SU-DHL-6 (cell line): ENCODE measurements at regions not wholly inside any gene's neighbourhood (a gene's known extent, or its start where the extent isn't known, plus 50 kb on each side); places are given as distances from the start of the nearest gene placed in this dataset.

Experiments used
- H2AFZ ChIP-seq: fragments of 200-600 bp; sonication (generic); 2 replicates; pipeline ENCODE4 v1.6.1; 2014; ENCODE audit warnings: low read depth, mild to moderate bottlenecking, moderate library complexity, mixed read lengths, antibody characterized with exemption, low read length; ENCODE audit not compliant: severe bottlenecking
- H3F3A ChIP-seq: fragments of 200-600 bp; shearing (Covaris generic); 2 replicates; pipeline ENCODE4 v1.6.0; 2016; ENCODE audit warnings: antibody characterized with exemption, mild to moderate bottlenecking; ENCODE audit not compliant: insufficient read depth
- H3K27ac ChIP-seq: fragments of 200-600 bp; sonication (generic); 2 replicates; pipeline ENCODE4 v1.5.1; 2016; ENCODE audit warnings: low read depth, mild to moderate bottlenecking, low read length, moderate library complexity, mixed read lengths
- H3K27me3 ChIP-seq: fragments of 200-600 bp; sonication (generic), shearing (Covaris generic); 2 replicates; pipeline ENCODE4 v1.6.0; 2014; ENCODE audit warnings: mild to moderate bottlenecking, low read length
- H3K36me3 ChIP-seq: fragments of 200-600 bp; sonication (generic); 2 replicates; pipeline ENCODE4 v1.6.1; 2014; ENCODE audit warnings: mild to moderate bottlenecking, low read length, mixed read lengths
- H3K4me2 ChIP-seq: fragments of 300-600, 200-600 bp; shearing (Covaris generic), sonication (generic); 2 replicates; pipeline ENCODE4 v1.6.0; 2014; ENCODE audit warnings: low read length, low read depth, mild to moderate bottlenecking; ENCODE audit not compliant: poor library complexity, severe bottlenecking
- H3K4me3 ChIP-seq: fragments of 200-600 bp; sonication (generic); 2 replicates; pipeline ENCODE4 v1.5.1; 2014; ENCODE audit warnings: antibody characterized with exemption, low read length, mild to moderate bottlenecking, mixed read lengths; ENCODE audit not compliant: insufficient read depth, poor library complexity, severe bottlenecking
- H3K79me2 ChIP-seq: fragments of 200-600 bp; sonication (generic); 2 replicates; pipeline ENCODE4 v1.6.1; 2014; ENCODE audit warnings: mild to moderate bottlenecking, low read length, moderate library complexity; ENCODE audit not compliant: insufficient read depth
- H3K9ac ChIP-seq: fragments of 200-600 bp; sonication (generic); 2 replicates; pipeline ENCODE4 v1.7.0; 2014; ENCODE audit warnings: mild to moderate bottlenecking, low read length
- H3K9me2 ChIP-seq: fragments of 200-600 bp; sonication (generic); replicated peaks from 2 replicates; pipeline ENCODE4 v1.6.1; 2014; ENCODE audit warnings: low read length; ENCODE audit not compliant: insufficient read depth
- H3K9me3 ChIP-seq: fragments of 200-600 bp; sonication (generic); 2 replicates; pipeline ENCODE4 v1.6.1; 2014; ENCODE audit warnings: low read length, mixed read lengths; ENCODE audit not compliant: insufficient read depth
- H4K20me1 ChIP-seq: fragments of 200-600 bp; sonication (generic); 2 replicates; pipeline ENCODE4 v1.6.1; 2014; ENCODE audit warnings: low read depth, mild to moderate bottlenecking, antibody characterized with exemption, low read length, moderate library complexity, mixed read lengths
- EZH2phosphoT487 ChIP-seq: fragments of 200-600 bp; sonication (generic), shearing (Covaris generic); conservative IDR thresholded peaks from 2 replicates; pipeline ENCODE4 v1.6.1; 2018; ENCODE audit warnings: mild to moderate bottlenecking, antibody characterized with exemption, low read length, moderate library complexity, mixed read lengths
- TF ChIP-seq, protein P1 (sequence below): fragments of 200-600 bp; sonication (generic); IDR thresholded peaks from one replicate; pipeline ENCODE4 v1.5.1; 2017; ENCODE audit warnings: antibody characterized with exemption, mild to moderate bottlenecking, low read length, moderate library complexity; ENCODE audit not compliant: insufficient read depth, poor library complexity, severe bottlenecking

DNA sequence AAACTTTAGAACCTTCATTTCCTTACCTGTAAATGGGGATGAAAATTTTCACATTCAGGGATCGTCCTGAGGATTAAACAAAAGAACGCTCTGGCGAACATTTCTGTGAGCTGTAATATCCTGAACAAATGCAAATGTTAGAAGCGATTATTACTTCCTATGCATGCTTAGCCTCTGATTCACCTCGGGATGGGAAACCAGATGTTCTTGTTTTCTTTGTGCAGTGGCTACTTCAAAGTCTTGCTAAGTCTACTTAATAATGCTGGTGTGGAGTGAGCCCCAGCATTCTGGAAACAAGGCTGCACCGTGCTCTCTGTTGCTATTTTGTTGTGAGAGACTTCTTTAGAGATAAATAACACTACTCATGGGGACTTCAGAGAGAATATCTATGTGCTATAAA lies 119.1 kb upstream of the PELI1 start:
- Histone ChIP-seq H3F3A (peaks cover 3% of the 10 kb centered on the region; the same call in 1 of the 2 replicates), H4K20me1 (no peaks in the 10 kb centered on the region), H3K79me2 (no peaks in the 10 kb centered on the region), H3K9ac (no peak overlapping the region), H3K36me3 (no peaks in the 10 kb centered on the region), H3K27ac (no peak overlapping the region), H3K4me3 (no peak overlapping the region), H3K9me3 (no peaks in the 10 kb centered on the region), H3K27me3 (no peaks in the 10 kb centered on the region), H2AFZ (no peak overlapping the region), H3K9me2 (no peaks in the 10 kb centered on the region), H3K4me2 (no peak overlapping the region)
- TF ChIP-seq EZH2phosphoT487: no peak
- TF ChIP-seq, protein P1, sequence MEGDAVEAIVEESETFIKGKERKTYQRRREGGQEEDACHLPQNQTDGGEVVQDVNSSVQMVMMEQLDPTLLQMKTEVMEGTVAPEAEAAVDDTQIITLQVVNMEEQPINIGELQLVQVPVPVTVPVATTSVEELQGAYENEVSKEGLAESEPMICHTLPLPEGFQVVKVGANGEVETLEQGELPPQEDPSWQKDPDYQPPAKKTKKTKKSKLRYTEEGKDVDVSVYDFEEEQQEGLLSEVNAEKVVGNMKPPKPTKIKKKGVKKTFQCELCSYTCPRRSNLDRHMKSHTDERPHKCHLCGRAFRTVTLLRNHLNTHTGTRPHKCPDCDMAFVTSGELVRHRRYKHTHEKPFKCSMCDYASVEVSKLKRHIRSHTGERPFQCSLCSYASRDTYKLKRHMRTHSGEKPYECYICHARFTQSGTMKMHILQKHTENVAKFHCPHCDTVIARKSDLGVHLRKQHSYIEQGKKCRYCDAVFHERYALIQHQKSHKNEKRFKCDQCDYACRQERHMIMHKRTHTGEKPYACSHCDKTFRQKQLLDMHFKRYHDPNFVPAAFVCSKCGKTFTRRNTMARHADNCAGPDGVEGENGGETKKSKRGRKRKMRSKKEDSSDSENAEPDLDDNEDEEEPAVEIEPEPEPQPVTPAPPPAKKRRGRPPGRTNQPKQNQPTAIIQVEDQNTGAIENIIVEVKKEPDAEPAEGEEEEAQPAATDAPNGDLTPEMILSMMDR: no peak

DNA sequence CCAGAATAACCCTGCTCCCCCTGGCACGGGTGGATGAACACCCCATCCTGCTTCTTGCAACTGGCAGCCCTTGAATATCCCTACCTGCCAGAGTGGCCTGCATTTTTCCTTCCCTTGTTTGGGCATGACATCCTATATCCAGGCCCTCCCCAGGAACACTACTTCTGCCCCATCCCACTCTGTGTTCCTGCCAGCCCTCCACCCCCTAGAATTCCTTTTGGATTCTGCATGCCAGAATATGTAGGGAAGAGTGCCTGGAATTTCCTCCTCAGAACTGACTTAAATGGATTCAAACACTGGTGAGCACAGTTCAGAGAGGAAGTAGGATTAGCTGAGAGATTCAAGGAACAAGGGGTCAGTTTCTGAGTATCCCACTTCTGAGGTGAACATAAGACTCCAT lies 123.5 kb upstream of the PELI1 start:
- no peak overlapping the region for H3K27ac ChIP-seq
- no peak for TF ChIP-seq EZH2phosphoT487
- TF ChIP-seq, protein P1: no peak
- H3K79me2 ChIP-seq: no peaks in the 10 kb centered on the region

DNA sequence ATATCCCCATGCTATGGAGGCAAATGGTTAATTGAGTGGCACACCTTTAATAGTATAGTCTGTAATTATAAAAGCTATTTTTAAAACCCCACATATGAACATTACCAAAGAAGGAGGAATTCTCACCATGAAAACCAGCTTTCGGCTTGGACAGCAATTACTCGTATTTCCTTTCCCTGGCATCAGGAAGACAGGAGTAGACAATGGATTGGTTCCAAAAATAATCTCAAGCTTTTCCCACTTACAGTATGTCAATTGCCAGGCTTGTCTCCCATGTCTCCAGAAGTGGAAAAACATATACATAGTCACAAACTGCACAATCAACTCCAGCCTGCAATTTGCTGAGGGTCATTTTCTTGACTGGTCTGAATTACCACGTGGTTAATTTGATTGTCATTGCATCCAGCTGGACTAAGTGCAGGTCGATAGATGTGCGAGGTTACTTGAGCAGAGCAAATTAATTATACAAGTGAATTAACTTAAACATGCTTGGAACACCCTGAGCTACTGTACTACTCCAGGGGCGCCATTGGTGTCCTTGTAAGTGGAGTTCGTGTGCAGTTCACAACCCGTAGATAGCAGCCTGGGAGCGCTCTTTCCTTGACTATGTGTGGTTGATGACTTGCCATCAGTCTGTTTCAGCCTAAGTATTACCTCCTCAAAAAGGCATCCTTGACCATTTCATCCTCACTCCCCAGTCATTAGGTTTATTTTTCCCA lies 124.3 kb upstream of the PELI1 start:
- H3K9me2 ChIP-seq: no peaks in the 10 kb centered on the region
- H4K20me1 ChIP-seq: no peaks in the 10 kb centered on the region
- H3F3A ChIP-seq: no peaks in the 10 kb centered on the region
- H3K4me2 ChIP-seq: no peak overlapping the region
- no peaks in the 10 kb centered on the region for H3K79me2 ChIP-seq
- no peak overlapping the region for H3K4me3 ChIP-seq
- H3K9ac ChIP-seq: no peak overlapping the region
- no peak for TF ChIP-seq EZH2phosphoT487
- TF ChIP-seq, protein P1: no peak
- no peaks in the 10 kb centered on the region for H3K36me3 ChIP-seq
- no peak overlapping the region for H2AFZ ChIP-seq
- H3K9me3 ChIP-seq: no peaks in the 10 kb centered on the region
- H3K27ac ChIP-seq: no peak overlapping the region
- no peaks in the 10 kb centered on the region for H3K27me3 ChIP-seq

More for the DNA sequence above, 123.5 kb upstream of the PELI1 start:
- H4K20me1 ChIP-seq: no peaks in the 10 kb centered on the region
- H3K4me3 ChIP-seq: no peak overlapping the region
- no peak overlapping the region for H3K9ac ChIP-seq
- H3F3A ChIP-seq: no peaks in the 10 kb centered on the region
- H2AFZ ChIP-seq: no peak overlapping the region
- H3K9me2 ChIP-seq: no peaks in the 10 kb centered on the region
- no peaks in the 10 kb centered on the region for H3K9me3 ChIP-seq
- H3K4me2 ChIP-seq: no peak overlapping the region
- no peaks in the 10 kb centered on the region for H3K27me3 ChIP-seq
- no peaks in the 10 kb centered on the region for H3K36me3 ChIP-seq
